SU-DHL-6 (cell line): ENCODE measurements at regions not wholly inside any gene's neighbourhood (a gene's known extent, or its start where the extent isn't known, plus 50 kb on each side); places are given as distances from the start of the nearest gene placed in this dataset.

Experiments used
- H2AFZ ChIP-seq: fragments of 200-600 bp; sonication (generic); 2 replicates; pipeline ENCODE4 v1.6.1; 2014; ENCODE audit warnings: low read depth, mild to moderate bottlenecking, moderate library complexity, mixed read lengths, antibody characterized with exemption, low read length; ENCODE audit not compliant: severe bottlenecking
- H3F3A ChIP-seq: fragments of 200-600 bp; shearing (Covaris generic); 2 replicates; pipeline ENCODE4 v1.6.0; 2016; ENCODE audit warnings: antibody characterized with exemption, mild to moderate bottlenecking; ENCODE audit not compliant: insufficient read depth
- H3K27ac ChIP-seq: fragments of 200-600 bp; sonication (generic); 2 replicates; pipeline ENCODE4 v1.5.1; 2016; ENCODE audit warnings: low read depth, mild to moderate bottlenecking, low read length, moderate library complexity, mixed read lengths
- H3K27me3 ChIP-seq: fragments of 200-600 bp; sonication (generic), shearing (Covaris generic); 2 replicates; pipeline ENCODE4 v1.6.0; 2014; ENCODE audit warnings: mild to moderate bottlenecking, low read length
- H3K36me3 ChIP-seq: fragments of 200-600 bp; sonication (generic); 2 replicates; pipeline ENCODE4 v1.6.1; 2014; ENCODE audit warnings: mild to moderate bottlenecking, low read length, mixed read lengths
- H3K4me2 ChIP-seq: fragments of 300-600, 200-600 bp; shearing (Covaris generic), sonication (generic); 2 replicates; pipeline ENCODE4 v1.6.0; 2014; ENCODE audit warnings: low read length, low read depth, mild to moderate bottlenecking; ENCODE audit not compliant: poor library complexity, severe bottlenecking
- H3K4me3 ChIP-seq: fragments of 200-600 bp; sonication (generic); 2 replicates; pipeline ENCODE4 v1.5.1; 2014; ENCODE audit warnings: antibody characterized with exemption, low read length, mild to moderate bottlenecking, mixed read lengths; ENCODE audit not compliant: insufficient read depth, poor library complexity, severe bottlenecking
- H3K79me2 ChIP-seq: fragments of 200-600 bp; sonication (generic); 2 replicates; pipeline ENCODE4 v1.6.1; 2014; ENCODE audit warnings: mild to moderate bottlenecking, low read length, moderate library complexity; ENCODE audit not compliant: insufficient read depth
- H3K9ac ChIP-seq: fragments of 200-600 bp; sonication (generic); 2 replicates; pipeline ENCODE4 v1.7.0; 2014; ENCODE audit warnings: mild to moderate bottlenecking, low read length
- H3K9me2 ChIP-seq: fragments of 200-600 bp; sonication (generic); replicated peaks from 2 replicates; pipeline ENCODE4 v1.6.1; 2014; ENCODE audit warnings: low read length; ENCODE audit not compliant: insufficient read depth
- H3K9me3 ChIP-seq: fragments of 200-600 bp; sonication (generic); 2 replicates; pipeline ENCODE4 v1.6.1; 2014; ENCODE audit warnings: low read length, mixed read lengths; ENCODE audit not compliant: insufficient read depth
- H4K20me1 ChIP-seq: fragments of 200-600 bp; sonication (generic); 2 replicates; pipeline ENCODE4 v1.6.1; 2014; ENCODE audit warnings: low read depth, mild to moderate bottlenecking, antibody characterized with exemption, low read length, moderate library complexity, mixed read lengths
- CTCF ChIP-seq: fragments of 200-600 bp; sonication (generic); IDR thresholded peaks from one replicate; pipeline ENCODE4 v1.5.1; 2017; ENCODE audit warnings: antibody characterized with exemption, mild to moderate bottlenecking, low read length, moderate library complexity; ENCODE audit not compliant: insufficient read depth, poor library complexity, severe bottlenecking
- EZH2phosphoT487 ChIP-seq: fragments of 200-600 bp; sonication (generic), shearing (Covaris generic); conservative IDR thresholded peaks from 2 replicates; pipeline ENCODE4 v1.6.1; 2018; ENCODE audit warnings: mild to moderate bottlenecking, antibody characterized with exemption, low read length, moderate library complexity, mixed read lengths

- no peak overlapping the region for H3K4me2 ChIP-seq
- TF ChIP-seq EZH2phosphoT487, result no peak
- no peak for TF ChIP-seq CTCF
- H4K20me1 ChIP-seq, result no peaks in the 10 kb centered on the region
- H3K9ac ChIP-seq, result no peak overlapping the region
- H3K79me2 ChIP-seq, result no peaks in the 10 kb centered on the region
- H3K9me2 ChIP-seq, result no peaks in the 10 kb centered on the region
- H3K27ac ChIP-seq, result no peak overlapping the region
- no peaks in the 10 kb centered on the region for H3K27me3 ChIP-seq
- no peaks in the 10 kb centered on the region for H3K9me3 ChIP-seq
- no peaks in the 10 kb centered on the region for H3F3A ChIP-seq
- H2AFZ ChIP-seq, result no peak overlapping the region
- no peak overlapping the region for H3K4me3 ChIP-seq
- no peaks in the 10 kb centered on the region for H3K36me3 ChIP-seq
Measured at GRCh38 chr17:22300177-22300576, 607.9 kb downstream of the KCNJ18 start.

- Histone ChIP-seq H3K79me2 (no peaks in the 10 kb centered on the region), H2AFZ (no peak overlapping the region), H3K36me3 (no peaks in the 10 kb centered on the region), H3K9ac (no peak overlapping the region), H4K20me1 (no peaks in the 10 kb centered on the region), H3K9me2 (no peaks in the 10 kb centered on the region), H3K4me3 (no peak overlapping the region), H3K9me3 (no peaks in the 10 kb centered on the region), H3K27ac (no peak overlapping the region), H3F3A (no peaks in the 10 kb centered on the region), H3K27me3 (no peaks in the 10 kb centered on the region), H3K4me2 (no peak overlapping the region)
- TF ChIP-seq EZH2phosphoT487 (no peak), CTCF (no peak)
Measured at GRCh38 chr17:22300731-22301352, 608.5 kb downstream of the KCNJ18 start.

GRCh38 chr17:22301353-22301745, 609.0 kb downstream of the KCNJ18 start:
- Histone ChIP-seq H4K20me1 (no peaks in the 10 kb centered on the region), H3K4me2 (no peak overlapping the region), H3K79me2 (no peaks in the 10 kb centered on the region), H3K9ac (no peak overlapping the region), H2AFZ (no peak overlapping the region), H3K36me3 (no peaks in the 10 kb centered on the region), H3K27me3 (no peaks in the 10 kb centered on the region), H3K9me3 (no peaks in the 10 kb centered on the region), H3K9me2 (no peaks in the 10 kb centered on the region), H3F3A (no peaks in the 10 kb centered on the region), H3K27ac (no peak overlapping the region), H3K4me3 (no peak overlapping the region)
- no peak for TF ChIP-seq EZH2phosphoT487
- no peak for TF ChIP-seq CTCF

GRCh38 chr17:22303096-22303495, 610.8 kb downstream of the KCNJ18 start:
- H3K9ac ChIP-seq, result no peak overlapping the region
- H2AFZ ChIP-seq, result no peak overlapping the region
- no peaks in the 10 kb centered on the region for H3K9me2 ChIP-seq
- no peak overlapping the region for H3K27ac ChIP-seq
- no peaks in the 10 kb centered on the region for H3K27me3 ChIP-seq
- H3K9me3 ChIP-seq, result no peaks in the 10 kb centered on the region
- no peaks in the 10 kb centered on the region for H3F3A ChIP-seq
- H3K4me2 ChIP-seq, result no peak overlapping the region
- no peak for TF ChIP-seq CTCF
- TF ChIP-seq EZH2phosphoT487, result no peak
- H3K79me2 ChIP-seq, result no peaks in the 10 kb centered on the region
- no peaks in the 10 kb centered on the region for H4K20me1 ChIP-seq
- H3K4me3 ChIP-seq, result no peak overlapping the region
- no peaks in the 10 kb centered on the region for H3K36me3 ChIP-seq
